ENCODE measurements at regions not wholly inside any gene's neighbourhood (a gene's known extent, or its start where the extent isn't known, plus 50 kb on each side); places are given as distances from the start of the nearest gene placed in this dataset.

GRCh38 chr1:177748080-177748801, 221.6 kb downstream of the SEC16B start:
- in situ Hi-C loops (cut with MboI; ENCODE audit: low sequenced_read_pairs), result no loop called here
- no peaks in the 10 kb centered on the region for H3K79me1 ChIP-seq (ENCODE audit: low read depth in 1 of 2, low read length in 2 of 2)
- no peak overlapping the region for H2AK9ac ChIP-seq (replicated peaks; ENCODE audit: low read depth, low read length, poor library complexity)
- H3K4ac ChIP-seq (ENCODE audit: low read depth, low read length), result no peak overlapping the region
- H3K9me1 ChIP-seq (ENCODE audit: insufficient read depth, low read length), result no peaks in the 10 kb centered on the region
- no peak overlapping the region for H3K9ac ChIP-seq (ENCODE audit: low read depth, low read length)
- H4K8ac ChIP-seq (ENCODE audit: low read depth in 2 of 2, low read length in 2 of 2), result no peak overlapping the region
- no peak overlapping the region for H2BK5ac ChIP-seq (ENCODE audit: low read depth, low read length, poor library complexity, severe bottlenecking)
- H3K4me2 ChIP-seq (ENCODE audit: low read depth, low read length), result no peak overlapping the region
- no peaks in the 10 kb centered on the region for H3K4me1 ChIP-seq (ENCODE audit: control insufficient read depth, insufficient read depth, low read length)
- DNase-seq (no peak), ATAC-seq (ENCODE audit: low read depth) (no peak)
- H4K91ac ChIP-seq (ENCODE audit: insufficient read depth, low read depth, low read length), result no peak overlapping the region
- no peak overlapping the region for H4K5ac ChIP-seq (ENCODE audit: low read depth, low read length)
- H3K14ac ChIP-seq (replicated peaks; ENCODE audit: low read depth, low read length), result no peak overlapping the region
- no peak for TF ChIP-seq USF2 (IDR thresholded peaks at IDR 0.05; ENCODE audit: low read depth, low read length)
- H3K4me3 ChIP-seq (ENCODE audit: insufficient read depth, low read depth, low read length), result no peak overlapping the region
- no peaks in the 10 kb centered on the region for H3K27me3 ChIP-seq (ENCODE audit: control insufficient read depth, insufficient read depth, low read length)
- no peaks in the 10 kb centered on the region for H4K20me1 ChIP-seq (ENCODE audit: insufficient read depth, low read length)
- H2BK20ac ChIP-seq (ENCODE audit: low read depth, low read length), result no peak overlapping the region
- ChIA-PET POLR2A (ENCODE audit: unreplicated experiment) (no interaction called here), CTCF (interaction anchor here (0.6 kb wide), 1 partner anchor 31 kb away, joined by 3 read pairs; no protein-coding TSS in a partner anchor)
- no peak overlapping the region for H3K56ac ChIP-seq (ENCODE audit: extremely low read depth, insufficient read depth, low read length)
- dilution Hi-C loops (cut with HindIII; ENCODE audit: low sequenced_read_pairs, unreplicated experiment), result no loop called here
- H3K18ac ChIP-seq (ENCODE audit: low read depth, low read length), result no peak overlapping the region
- no peak overlapping the region for H2BK15ac ChIP-seq (ENCODE audit: low read depth, low read length)
- no peaks in the 10 kb centered on the region for H3K36me3 ChIP-seq (ENCODE audit: control insufficient read depth, insufficient read depth, low read length)
- H3K23ac ChIP-seq (ENCODE audit: low read depth, low read length), result no peak overlapping the region
- BruUV-seq (replicated peaks), result no TSS peak
- WGBS, 2 experiments (ENCODE audit: extremely low coverage in 2 of 2, insufficient read length in 1 of 2), result 40% methylated on average over 1 of the region's 4 CpGs; no CpG with 5 or more reads in 1 of the 2 experiments
- H2AK5ac ChIP-seq (ENCODE audit: low read depth, low read length), result no peak overlapping the region
- H3K9me3 ChIP-seq (ENCODE audit: control insufficient read depth, insufficient read depth, low read length), result no peaks in the 10 kb centered on the region
- no peak overlapping the region for H3K27ac ChIP-seq (ENCODE audit: insufficient read depth, low read length)
- intact Hi-C loops (cut with micrococcal nuclease), result no loop called here
- H2BK120ac ChIP-seq (ENCODE audit: low read depth, low read length), result no peak overlapping the region
- H2AFZ ChIP-seq (replicated peaks; ENCODE audit: low read length, poor library complexity), result no peak overlapping the region
